Keratinocyte (primary cell): ENCODE measurements at regions not wholly inside any gene's neighbourhood (a gene's known extent, or its start where the extent isn't known, plus 50 kb on each side); places are given as distances from the start of the nearest gene placed in this dataset.

Experiments used
- DNase-seq: peaks from one replicate; pipeline ENCODE4 v3.0.0-alpha.2; 2011; ENCODE audit warnings: low read depth, missing footprints, low spot score
- FAIRE-seq: peaks from 2 replicates; lab custom pipeline; 2011; peaks lifted over from hg19 to GRCh38; lab: Jason Lieb, UNC
- H2AFZ ChIP-seq: 2 replicates; pipeline ENCODE4 v1.6.0; 2012; ENCODE audit warnings: low read length, control low read depth, inconsistent platforms; ENCODE audit not compliant: control insufficient read depth
- H3K27ac ChIP-seq: 2 replicates; pipeline ENCODE4 v1.5.1; 2011; ENCODE audit warnings: low read length; ENCODE audit not compliant: control insufficient read depth, insufficient read depth
- H3K27me3 ChIP-seq: 3 replicates; pipeline ENCODE4 v1.6.0; 2011; ENCODE audit warnings: low read length; ENCODE audit not compliant: control insufficient read depth, insufficient read depth; ENCODE audit errors: extremely low read depth
- H3K36me3 ChIP-seq, 2 experiments: 2 replicates in 1 of 2; 3 replicates in 1 of 2; pipeline ENCODE4 v1.5.1; 2011; ENCODE audit warnings: low read length in 2 of 2, mild to moderate bottlenecking in 1 of 2; ENCODE audit not compliant: control insufficient read depth in 2 of 2, insufficient read depth in 2 of 2; ENCODE audit errors: extremely low read depth in 1 of 2
- H3K4me1 ChIP-seq: 3 replicates; pipeline ENCODE4 v1.5.1; 2011; ENCODE audit warnings: low read length; ENCODE audit not compliant: control insufficient read depth, insufficient read depth; ENCODE audit errors: extremely low read depth
- H3K4me2 ChIP-seq: 3 replicates; pipeline ENCODE4 v1.6.0; 2011; ENCODE audit warnings: low read depth, low read length; ENCODE audit not compliant: control insufficient read depth, insufficient read depth; ENCODE audit errors: extremely low read depth
- H3K4me3 ChIP-seq, 3 experiments: fragments of 200-600 bp in 1 of 3; sonication (generic) in 1 of 3; 2 replicates in 2 of 3; 3 replicates in 1 of 3; pipeline ENCODE4 v1.5.1; 2011 to 2016; ENCODE audit warnings: low read length in 3 of 3, mild to moderate bottlenecking in 3 of 3, control low read depth in 2 of 3, inconsistent platforms in 1 of 3, low read depth in 1 of 3, mixed read lengths in 1 of 3, mixed run types in 1 of 3, moderate library complexity in 1 of 3; ENCODE audit not compliant: control insufficient read depth in 2 of 3, insufficient read depth in 2 of 3; ENCODE audit errors: extremely low read depth in 1 of 3
- H3K79me2 ChIP-seq: 2 replicates; pipeline ENCODE4 v1.6.0; 2012; ENCODE audit warnings: low read length; ENCODE audit not compliant: control insufficient read depth, insufficient read depth
- H3K9ac ChIP-seq: 3 replicates; pipeline ENCODE4 v1.6.0; 2011; ENCODE audit warnings: low read length; ENCODE audit not compliant: control insufficient read depth, insufficient read depth; ENCODE audit errors: extremely low read depth
- H3K9me1 ChIP-seq: 3 replicates; pipeline ENCODE4 v1.6.0; 2011; ENCODE audit warnings: low read length; ENCODE audit not compliant: control insufficient read depth, insufficient read depth; ENCODE audit errors: extremely low read depth
- H3K9me3 ChIP-seq: 2 replicates; pipeline ENCODE4 v1.5.1; 2012; ENCODE audit warnings: low read depth, low read length; ENCODE audit not compliant: control insufficient read depth
- H4K20me1 ChIP-seq: 3 replicates; pipeline ENCODE4 v1.6.0; 2011; ENCODE audit warnings: low read length; ENCODE audit not compliant: control insufficient read depth, insufficient read depth; ENCODE audit errors: extremely low read depth
- CTCF ChIP-seq, 3 experiments: IDR thresholded peaks in 1 of 3; conservative IDR thresholded peaks in 1 of 3; optimal IDR thresholded peaks in 1 of 3; 2 replicates in 2 of 3; 3 replicates in 1 of 3; pipeline versions ENCODE3 to v1.5.1; 2011; ENCODE audit warnings: low read length in 3 of 3, mild to moderate bottlenecking in 3 of 3, moderate library complexity in 2 of 3, control low read depth in 1 of 3, inconsistent platforms in 1 of 3; ENCODE audit not compliant: insufficient read depth in 2 of 3; ENCODE audit errors: extremely low read depth in 1 of 3
- EZH2 ChIP-seq: IDR thresholded peaks from one replicate; pipeline ENCODE4 v1.6.1; 2012; ENCODE audit warnings: inconsistent platforms, mild to moderate bottlenecking, low read length, moderate library complexity
- dilution Hi-C: fragments of 300-500 bp; cut with MboI; formaldehyde crosslinking; loops from one replicate; pipeline ENCODE4 v1.7.0; 2020; ENCODE audit warnings: low sequenced_read_pairs; ENCODE audit not compliant: extremely low pct_ligation_motif_present

GRCh38 chr10:59124187-59124586 is 52.3 kb upstream of the PHYHIPL start:
- Histone ChIP-seq H3K79me2 (no peaks in the 10 kb centered on the region), H3K27me3 (no peaks in the 10 kb centered on the region), H2AFZ (no peak overlapping the region), H4K20me1 (no peaks in the 10 kb centered on the region), H3K36me3 (no peaks in the 10 kb centered on the region), H3K4me3 (no peak overlapping the region), H3K4me1 (no peaks in the 10 kb centered on the region), H3K4me2 (no peak overlapping the region), H3K9ac (no peak overlapping the region), H3K9me3 (no peaks in the 10 kb centered on the region), H3K9me1 (no peaks in the 10 kb centered on the region), H3K27ac (no peak overlapping the region)
- TF ChIP-seq EZH2 (no peak), CTCF (optimal IDR thresholded peaks at IDR 0.05 in 1 of 3, IDR thresholded peaks at IDR 0.05 in 1 of 3, conservative IDR thresholded peaks at IDR 0.05 in 1 of 3; ENCODE audit: extremely low read depth in 1 of 3, insufficient read depth in 2 of 3, low read length in 3 of 3) (no peak)
- no peak for FAIRE-seq
- dilution Hi-C loops, result no loop called here
- no peak for DNase-seq

GRCh38 chr10:59125666-59126065 is 50.8 kb upstream of the PHYHIPL start:
- Histone ChIP-seq H3K36me3 (no peaks in the 10 kb centered on the region), H2AFZ (no peak overlapping the region), H3K4me1 (no peaks in the 10 kb centered on the region), H3K9me3 (no peaks in the 10 kb centered on the region), H3K27ac (no peak overlapping the region), H3K9me1 (no peaks in the 10 kb centered on the region), H3K27me3 (no peaks in the 10 kb centered on the region), H3K4me3 (no peak overlapping the region), H3K9ac (no peak overlapping the region), H3K4me2 (no peak overlapping the region), H4K20me1 (no peaks in the 10 kb centered on the region), H3K79me2 (no peaks in the 10 kb centered on the region)
- FAIRE-seq, result no peak
- dilution Hi-C loops, result no loop called here
- DNase-seq, result no peak
- TF ChIP-seq CTCF (optimal IDR thresholded peaks at IDR 0.05 in 1 of 3, IDR thresholded peaks at IDR 0.05 in 1 of 3, conservative IDR thresholded peaks at IDR 0.05 in 1 of 3; ENCODE audit: extremely low read depth in 1 of 3, insufficient read depth in 2 of 3, low read length in 3 of 3), result no peak
